OCI-LY1 (cell line): ENCODE measurements at regions not wholly inside any gene's neighbourhood (a gene's known extent, or its start where the extent isn't known, plus 50 kb on each side); places are given as distances from the start of the nearest gene placed in this dataset.

Experiments
- EZH2 ChIP-seq: fragments of 200-600 bp; sonication (generic), shearing (Covaris generic); IDR thresholded peaks from 2 replicates; pipeline ENCODE4 v1.8.0; 2017; ENCODE audit warnings: borderline replicate concordance, mixed run types, mild to moderate bottlenecking, antibody characterized with exemption, low read length, moderate library complexity, mixed read lengths
- TF ChIP-seq, protein P1 (sequence below): fragments of 200-600 bp; sonication (generic), shearing (Covaris generic); IDR thresholded peaks from 2 replicates; pipeline ENCODE4 v1.5.1; 2017; ENCODE audit warnings: mild to moderate bottlenecking, antibody characterized with exemption, low read length, moderate library complexity, mixed read lengths

DNA sequence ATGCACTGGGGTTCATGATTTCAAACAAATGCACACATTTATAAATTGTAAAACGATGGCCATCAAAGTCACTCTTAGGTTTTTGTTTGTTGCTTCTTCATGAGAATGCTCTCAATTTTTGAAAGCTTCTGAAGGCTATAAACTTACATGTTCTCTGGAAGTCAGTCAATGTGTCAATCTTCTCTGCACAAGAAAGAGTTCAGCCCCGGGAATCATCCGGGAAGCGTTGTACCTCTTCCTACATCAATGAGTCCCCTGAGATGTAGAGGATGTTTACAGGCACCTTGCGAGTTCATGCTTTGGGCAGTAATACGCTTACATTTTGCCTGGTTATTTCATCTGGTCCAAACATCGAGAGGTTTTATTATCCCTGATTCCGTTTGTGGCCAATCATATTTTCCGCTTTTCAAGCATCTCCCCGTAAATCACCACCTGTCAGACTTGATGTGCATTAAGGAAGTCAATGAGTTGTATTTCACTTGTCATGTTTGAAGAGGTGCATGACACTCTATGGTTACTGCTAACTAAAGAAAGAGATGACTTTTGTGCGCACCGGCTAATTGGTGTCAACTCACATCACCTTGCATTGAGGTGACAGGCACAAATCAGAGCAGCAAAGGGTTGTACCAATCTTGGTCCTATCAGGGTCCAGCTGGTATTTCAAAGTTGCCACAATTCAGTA, 750.7 kb downstream of the SORCS3 start:
- TF ChIP-seq, protein P1, sequence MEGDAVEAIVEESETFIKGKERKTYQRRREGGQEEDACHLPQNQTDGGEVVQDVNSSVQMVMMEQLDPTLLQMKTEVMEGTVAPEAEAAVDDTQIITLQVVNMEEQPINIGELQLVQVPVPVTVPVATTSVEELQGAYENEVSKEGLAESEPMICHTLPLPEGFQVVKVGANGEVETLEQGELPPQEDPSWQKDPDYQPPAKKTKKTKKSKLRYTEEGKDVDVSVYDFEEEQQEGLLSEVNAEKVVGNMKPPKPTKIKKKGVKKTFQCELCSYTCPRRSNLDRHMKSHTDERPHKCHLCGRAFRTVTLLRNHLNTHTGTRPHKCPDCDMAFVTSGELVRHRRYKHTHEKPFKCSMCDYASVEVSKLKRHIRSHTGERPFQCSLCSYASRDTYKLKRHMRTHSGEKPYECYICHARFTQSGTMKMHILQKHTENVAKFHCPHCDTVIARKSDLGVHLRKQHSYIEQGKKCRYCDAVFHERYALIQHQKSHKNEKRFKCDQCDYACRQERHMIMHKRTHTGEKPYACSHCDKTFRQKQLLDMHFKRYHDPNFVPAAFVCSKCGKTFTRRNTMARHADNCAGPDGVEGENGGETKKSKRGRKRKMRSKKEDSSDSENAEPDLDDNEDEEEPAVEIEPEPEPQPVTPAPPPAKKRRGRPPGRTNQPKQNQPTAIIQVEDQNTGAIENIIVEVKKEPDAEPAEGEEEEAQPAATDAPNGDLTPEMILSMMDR = no peak
- TF ChIP-seq EZH2 = no peak
